K562 (cell line): ENCODE measurements at regions not wholly inside any gene's neighbourhood (a gene's known extent, or its start where the extent isn't known, plus 50 kb on each side); places are given as distances from the start of the nearest gene placed in this dataset.

Experiments
- CTCF ChIP-seq, 3 experiments: IDR thresholded peaks in 2 of 3; conservative IDR thresholded peaks in 1 of 3; 2 replicates each; pipeline ENCODE4 v1.5.1; 2011 to 2012; ENCODE audit warnings: low read length in 3 of 3, mild to moderate bottlenecking in 3 of 3, control low read depth in 2 of 3, improper control_type of control experiment in 1 of 3, inconsistent platforms in 1 of 3, low read depth in 1 of 3, mixed read lengths in 1 of 3, moderate library complexity in 1 of 3; ENCODE audit not compliant: insufficient read depth in 2 of 3
- E2F4 ChIP-seq: sonication (generic); formaldehyde crosslinking; IDR thresholded peaks from 2 replicates; pipeline ENCODE4 v1.8.0; 2022; ENCODE audit warnings: mild to moderate bottlenecking, low read depth, missing genetic modification reagents
- RCOR1 ChIP-seq, 2 experiments: IDR thresholded peaks; 2 replicates each; pipeline ENCODE4 v1.6.1; 2012; ENCODE audit warnings: low read depth in 2 of 2, low read length in 2 of 2, borderline replicate concordance in 1 of 2, improper control_type of control experiment in 1 of 2
- SETDB1 ChIP-seq: IDR thresholded peaks from one replicate; pipeline ENCODE4 v1.6.1; 2012; ENCODE audit warnings: low read length, control low read depth, inconsistent platforms
- ZC3H11A ChIP-seq: IDR thresholded peaks from 2 replicates; pipeline ENCODE4 v1.6.1; 2012; ENCODE audit warnings: low read depth, low read length, improper control_type of control experiment
- ZFP36 ChIP-seq: fragments of 150-350 bp; IDR thresholded peaks from 2 replicates; pipeline ENCODE4 v1.6.1; 2018; ENCODE audit warnings: low read length, low read depth; ENCODE audit not compliant: partially characterized antibody
- ZNF175 ChIP-seq: fragments of 200-800 bp; sonication (Bioruptor generic); IDR thresholded peaks from 2 replicates; pipeline ENCODE4 v1.6.1; 2016; ENCODE audit warnings: low read depth, mild to moderate bottlenecking, missing genetic modification characterization, missing compliant biosample characterization
- ZNF354B ChIP-seq: fragments of 250-450 bp; sonication (Bioruptor Pico); IDR thresholded peaks from 2 replicates; pipeline ENCODE4 v1.4.0; 2020
- ZNF408 ChIP-seq: fragments of 250-450 bp; sonication (Bioruptor Pico); IDR thresholded peaks from 2 replicates; pipeline ENCODE4 v1.4.0; 2020; ENCODE audit warnings: low read depth, mild to moderate bottlenecking, moderate library complexity
- ZNF609 ChIP-seq: sonication (generic); formaldehyde crosslinking; IDR thresholded peaks from 2 replicates; pipeline ENCODE4 v1.8.1; 2023; ENCODE audit warnings: missing genetic modification reagents, mild to moderate bottlenecking, borderline replicate concordance

GRCh38 chr6:137811121-137811915 is 55.7 kb upstream of the TNFAIP3 start:
- TF ChIP-seq ZNF408 (CRISPR knock-in tag) (no peak), RCOR1 (IDR thresholded peaks at IDR 0.05; ENCODE audit: borderline replicate concordance in 1 of 2, low read depth in 2 of 2, low read length in 2 of 2) (peak in 1 of 2 experiments; percentile 70; a peak in 2 of 4 replicates), SETDB1 (no peak), E2F4 (CRISPR knock-in tag) (no peak), ZFP36 (peak; percentile 76), ZNF609 (CRISPR knock-in tag) (no peak), ZNF175 (peak; percentile 77), ZC3H11A (no peak), CTCF (IDR thresholded peaks at IDR 0.05 in 2 of 3, conservative IDR thresholded peaks at IDR 0.05 in 1 of 3; ENCODE audit: insufficient read depth in 2 of 3, low read depth in 1 of 3, low read length in 3 of 3) (no peak), ZNF354B (CRISPR knock-in tag) (no peak)
